K562 (cell line): ENCODE measurements at regions not wholly inside any gene's neighbourhood (a gene's known extent, or its start where the extent isn't known, plus 50 kb on each side); places are given as distances from the start of the nearest gene placed in this dataset.
"Not testable (repeated sequence)": the region's sequence is repeated elsewhere in the genome, so short reads cannot be mapped to it uniquely, and the experiment has no call there.

ENCODE experiments used
- ATAC-seq: fragments of 200-7000 bp; cut with Tn5 transposase; 3 replicates; pipeline ENCODE4 v1.9.1; 2020; ENCODE audit warnings: moderate library complexity
- BruUV-seq: library from RNA; stranded (reverse); fragments of 400-500 nt; replicated peaks from 2 replicates; lab custom pipeline; 2021; lab: Mats Ljungman, UMichigan
- CTCF ChIA-PET: fragments of 300-600 bp; formaldehyde crosslinking; extraction: SDS; loops from one replicate; lab custom pipeline; 2021; ENCODE audit warnings: low intra/inter-chr PET ratio; lab: Yijun Ruan, JAX
- POLR2A ChIA-PET: fragments of 300-600, 350-650 bp; sonication (Branson Sonifier 250); formaldehyde crosslinking; extraction: SDS; loops from one replicate; lab custom pipeline; 2021; ENCODE audit warnings: antibody characterized with exemption, inconsistent platforms; lab: Yijun Ruan, JAX
- DNase-seq, 4 experiments: peaks; one replicate each; pipeline versions ENCODE4 v3.0.0 to v3.0.0-alpha.2; 2011 to 2018; ENCODE audit warnings: low spot score in 3 of 4, mixed read lengths in 3 of 4; ENCODE audit errors: extremely low read depth in 1 of 4
- FAIRE-seq: peaks from 2 replicates; lab custom pipeline; 2011; peaks lifted over from hg19 to GRCh38; lab: Jason Lieb, UNC
- H2AFZ ChIP-seq: 2 replicates; pipeline ENCODE4 v1.6.0; 2011; ENCODE audit warnings: low read depth, low read length, control low read depth, inconsistent platforms
- H3K27ac ChIP-seq: fragments of 200-600 bp; 3 replicates; pipeline ENCODE4 v1.8.0; 2011; ENCODE audit warnings: low read depth, mild to moderate bottlenecking, control low read depth, inconsistent platforms, low read length, moderate library complexity, mixed read lengths; ENCODE audit errors: extremely low read depth
- H3K27me3 ChIP-seq, 2 experiments: fragments of 300-600 bp in 1 of 2; 2 replicates in 1 of 2; 3 replicates in 1 of 2; pipeline versions ENCODE4 v1.6.0 to v1.8.0; 2011; ENCODE audit warnings: inconsistent platforms in 2 of 2, low read length in 2 of 2, mild to moderate bottlenecking in 1 of 2, mixed read lengths in 1 of 2, moderate library complexity in 1 of 2; ENCODE audit not compliant: control insufficient read depth in 2 of 2, insufficient read depth in 2 of 2
- H3K36me3 ChIP-seq: fragments of 300-600 bp; 3 replicates; pipeline ENCODE4 v1.8.0; 2011; ENCODE audit warnings: mild to moderate bottlenecking, low read length, inconsistent platforms; ENCODE audit not compliant: control insufficient read depth, insufficient read depth
- H3K4me1 ChIP-seq, 2 experiments: fragments of 200-600 bp in 1 of 2; replicated peaks in 1 of 2; 2 replicates in 1 of 2; 3 replicates in 1 of 2; pipeline versions ENCODE4 v1.5.1 to v1.8.0; 2011; ENCODE audit warnings: inconsistent platforms in 2 of 2, low read length in 2 of 2, mild to moderate bottlenecking in 1 of 2, mixed read lengths in 1 of 2, moderate library complexity in 1 of 2; ENCODE audit not compliant: control insufficient read depth in 2 of 2, insufficient read depth in 2 of 2
- H3K4me2 ChIP-seq: 2 replicates; pipeline ENCODE4 v1.6.1; 2011; ENCODE audit warnings: low read length, control low read depth, inconsistent platforms, mixed read lengths; ENCODE audit not compliant: insufficient read depth
- H3K4me3 ChIP-seq: fragments of 200-600 bp; sonication (generic), shearing (Covaris generic); 2 replicates; pipeline ENCODE4 v1.5.1; 2016; ENCODE audit warnings: control low read depth, inconsistent platforms
- H3K79me2 ChIP-seq: fragments of 200-600 bp; 3 replicates; pipeline ENCODE4 v1.8.0; 2011; ENCODE audit warnings: low read length, inconsistent platforms; ENCODE audit not compliant: control insufficient read depth, insufficient read depth
- H3K9ac ChIP-seq, 2 experiments: 2 replicates each; pipeline versions ENCODE4 v1.6.0 to v1.6.1; 2011; ENCODE audit warnings: low read depth in 2 of 2, low read length in 2 of 2, control low read depth in 1 of 2, inconsistent platforms in 1 of 2, mild to moderate bottlenecking in 1 of 2, mixed read lengths in 1 of 2; ENCODE audit not compliant: insufficient read depth in 1 of 2
- H3K9me1 ChIP-seq: one replicate; pipeline ENCODE4 v1.6.0; 2011; ENCODE audit warnings: inconsistent platforms, mild to moderate bottlenecking, low read length, moderate library complexity; ENCODE audit not compliant: control insufficient read depth, insufficient read depth
- H3K9me3 ChIP-seq: replicated peaks from 2 replicates; pipeline ENCODE4 v1.5.1; 2011; ENCODE audit warnings: low read depth, low read length, inconsistent platforms; ENCODE audit not compliant: control insufficient read depth, insufficient read depth
- H4K20me1 ChIP-seq: replicated peaks from 2 replicates; pipeline ENCODE4 v1.6.1; 2011; ENCODE audit warnings: low read length, inconsistent platforms, mixed read lengths; ENCODE audit not compliant: control insufficient read depth, insufficient read depth
- WGBS: fragments of 100-300 bp; shearing (Covaris generic); methylation state at CpG from one replicate; pipeline ENCODE4 v1.1.6; 2016; ENCODE audit warnings: low coverage, mixed read lengths; ENCODE audit not compliant: insufficient coverage; ENCODE audit errors: missing lambda C conversion rate; 5-methylcytosine and 5-hydroxymethylcytosine counted together
- in situ Hi-C: fragments of 300-500 bp; cut with MboI; formaldehyde crosslinking; loops from 4 replicates; pipeline ENCODE4 v1.15.0; 2018; ENCODE audit warnings: inconsistent platforms, mixed read lengths
- intact Hi-C: fragments of 100-400 bp; cut with micrococcal nuclease; formaldehyde crosslinking; loops from 2 replicates; pipeline ENCODE4 v1.14.2; 2022

DNA sequence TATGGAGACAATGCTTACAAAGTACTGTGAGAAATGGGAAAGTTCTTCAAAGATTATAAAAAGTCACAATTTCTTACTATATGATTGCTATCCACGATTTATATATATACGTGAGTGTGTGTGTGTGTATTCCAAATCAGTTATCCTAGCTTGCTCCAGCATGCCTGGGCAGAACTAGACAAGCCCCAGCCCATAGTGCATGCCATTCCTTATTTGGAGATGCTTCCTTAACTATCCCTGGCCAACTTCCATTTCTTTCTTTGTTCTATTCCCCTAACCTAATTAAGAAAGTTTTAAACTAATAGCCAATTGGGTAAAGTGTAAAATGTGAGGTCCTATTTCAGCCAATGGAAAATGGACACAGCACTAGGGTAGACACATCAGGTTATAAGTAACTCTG is 77.3 kb upstream of the PLEKHG4B start:
- H3K4me2 ChIP-seq, DNase-seq, H3K4me3 ChIP-seq, H3K9ac ChIP-seq, intact Hi-C loops, FAIRE-seq, CTCF ChIA-PET, POLR2A ChIA-PET, H2AFZ ChIP-seq, H3K36me3 ChIP-seq, H3K27me3 ChIP-seq, H3K79me2 ChIP-seq, in situ Hi-C loops, BruUV-seq, H3K9me1 ChIP-seq, H3K4me1 ChIP-seq, H3K9me3 ChIP-seq, ATAC-seq, H4K20me1 ChIP-seq, H3K27ac ChIP-seq: not testable (repeated sequence)
- 0% methylated on average over 2 of the region's 2 CpGs for WGBS

DNA sequence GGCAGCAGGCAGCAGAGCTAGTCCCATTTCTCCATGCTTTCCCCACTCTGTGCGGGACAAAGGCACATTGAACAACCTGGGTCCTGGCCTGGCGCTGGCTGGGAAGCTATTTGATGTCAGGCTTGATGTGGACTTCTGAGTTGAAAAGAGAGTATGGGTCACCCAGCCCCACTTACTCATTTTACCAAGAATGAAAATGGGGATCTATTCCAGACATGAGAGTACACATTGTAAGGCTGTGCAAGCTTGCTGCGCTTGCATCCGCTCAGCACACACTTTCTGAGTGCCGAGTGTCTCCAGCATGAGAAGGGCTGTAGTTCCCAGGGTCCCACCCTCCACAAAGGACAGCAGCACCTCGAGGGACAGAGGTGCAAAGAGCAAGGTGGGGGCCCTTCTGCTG is 71.7 kb upstream of the PLEKHG4B start:
- H3K9me3 ChIP-seq, CTCF ChIA-PET, H3K27ac ChIP-seq, H3K4me3 ChIP-seq, H4K20me1 ChIP-seq, H3K4me2 ChIP-seq, DNase-seq, FAIRE-seq, H3K27me3 ChIP-seq, H3K36me3 ChIP-seq, intact Hi-C loops, in situ Hi-C loops, H3K79me2 ChIP-seq, BruUV-seq, H2AFZ ChIP-seq, H3K9ac ChIP-seq, H3K9me1 ChIP-seq, ATAC-seq, H3K4me1 ChIP-seq: not testable (repeated sequence)
- POLR2A ChIA-PET = interaction anchor here (0.7 kb wide), 1 partner anchor 326 kb away, joined by 3 read pairs; no protein-coding TSS in a partner anchor
- WGBS = 1% methylated on average over 6 of the region's 6 CpGs
